Right atrium auricular region (tissue), 2 donors: ENCODE measurements at regions not wholly inside any gene's neighbourhood (a gene's known extent, or its start where the extent isn't known, plus 50 kb on each side); places are given as distances from the start of the nearest gene placed in this dataset.

Source experiments
- DNase-seq: peaks from one replicate; pipeline ENCODE4 v3.0.0-alpha.2; 2019; ENCODE audit warnings: low spot score
- H3K27ac ChIP-seq, 2 donors: fragments of 200-600 bp; sonication (generic); 1 replicate in 1 of 2; 2 replicates in 1 of 2; pipeline ENCODE4 v1.5.1; 2016 to 2019
- H3K27me3 ChIP-seq, 2 donors: fragments of 200-600 bp; sonication (generic); one replicate each; pipeline versions ENCODE4 v1.5.1 to v1.6.0; 2017 to 2019
- H3K36me3 ChIP-seq: fragments of 200-600 bp; sonication (generic); one replicate; pipeline ENCODE4 v1.5.1; 2016
- H3K4me1 ChIP-seq, 2 donors: fragments of 200-600 bp; sonication (generic); one replicate each; pipeline versions ENCODE4 v1.5.1 to v1.6.0; 2017 to 2019
- H3K4me3 ChIP-seq, 2 donors: fragments of 200-600 bp; sonication (generic); 1 replicate in 1 of 2; 2 replicates in 1 of 2; pipeline ENCODE4 v1.5.1; 2017 to 2019; ENCODE audit warnings: mild to moderate bottlenecking in 1 of 2, moderate library complexity in 1 of 2
- H3K9me3 ChIP-seq, 2 donors: fragments of 200-600 bp; sonication (generic); one replicate each; pipeline ENCODE4 v1.5.1; 2019
- CTCF ChIP-seq, 2 donors: fragments of 200-600 bp; sonication (generic); IDR thresholded peaks; one replicate each; pipeline ENCODE4 v1.5.1; 2019; ENCODE audit warnings: antibody characterized with exemption in 2 of 2

GRCh38 chr1:234702342-234703000 lies 92.5 kb upstream of the IRF2BP2 start:
- Histone ChIP-seq H3K9me3 (no peaks in the 10 kb centered on the region), H3K27ac (peak overlapping the region; percentile 8 to 79), H3K36me3 (no peaks in the 10 kb centered on the region), H3K4me1 (peaks cover 0 to 23% of the 10 kb centered on the region in 2 donors), H3K4me3 (no peak overlapping the region), H3K27me3 (no peaks in the 10 kb centered on the region)
- peak; percentile 91 for DNase-seq
- no peak for TF ChIP-seq CTCF (IDR thresholded peaks at IDR 0.05)

DNA sequence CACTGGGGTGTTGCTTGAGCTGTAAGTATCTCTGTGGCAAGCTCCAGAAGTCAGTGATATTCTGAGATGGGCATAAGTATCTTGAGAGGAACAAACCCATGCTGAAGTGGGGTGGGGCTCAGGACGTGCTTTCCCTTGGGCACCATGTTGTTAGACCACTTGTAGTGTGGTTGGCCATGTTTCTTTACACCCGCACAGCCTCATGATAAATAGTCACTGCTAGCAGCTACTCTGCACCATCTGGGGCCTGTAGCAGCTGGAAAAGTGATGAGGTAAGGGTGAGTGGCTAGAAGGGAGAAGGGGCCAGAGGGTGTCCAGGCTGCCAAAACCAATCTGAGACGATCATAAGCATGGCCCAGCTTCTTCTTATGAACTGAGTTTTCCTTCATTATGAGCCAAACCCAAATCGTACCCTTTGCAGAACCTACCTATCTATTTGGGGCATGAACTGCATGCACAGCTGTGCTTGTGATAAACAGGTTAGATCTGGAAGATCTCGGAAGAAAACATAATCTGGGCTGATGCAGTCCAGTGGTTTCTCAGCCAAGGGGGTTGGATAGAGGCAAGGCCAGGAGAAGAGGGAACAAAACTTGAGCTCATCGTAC lies 91.9 kb upstream of the IRF2BP2 start:
- peaks cover 0 to 23% of the 10 kb centered on the region in 2 donors for H3K4me1 ChIP-seq
- no peak for DNase-seq
- peak overlapping the region; percentile 62 to 79 for H3K27ac ChIP-seq
- H3K36me3 ChIP-seq, result no peaks in the 10 kb centered on the region
- H3K4me3 ChIP-seq, result no peak overlapping the region
- H3K9me3 ChIP-seq, result no peaks in the 10 kb centered on the region
- TF ChIP-seq CTCF (IDR thresholded peaks at IDR 0.05), result no peak
- H3K27me3 ChIP-seq, result no peaks in the 10 kb centered on the region

DNA sequence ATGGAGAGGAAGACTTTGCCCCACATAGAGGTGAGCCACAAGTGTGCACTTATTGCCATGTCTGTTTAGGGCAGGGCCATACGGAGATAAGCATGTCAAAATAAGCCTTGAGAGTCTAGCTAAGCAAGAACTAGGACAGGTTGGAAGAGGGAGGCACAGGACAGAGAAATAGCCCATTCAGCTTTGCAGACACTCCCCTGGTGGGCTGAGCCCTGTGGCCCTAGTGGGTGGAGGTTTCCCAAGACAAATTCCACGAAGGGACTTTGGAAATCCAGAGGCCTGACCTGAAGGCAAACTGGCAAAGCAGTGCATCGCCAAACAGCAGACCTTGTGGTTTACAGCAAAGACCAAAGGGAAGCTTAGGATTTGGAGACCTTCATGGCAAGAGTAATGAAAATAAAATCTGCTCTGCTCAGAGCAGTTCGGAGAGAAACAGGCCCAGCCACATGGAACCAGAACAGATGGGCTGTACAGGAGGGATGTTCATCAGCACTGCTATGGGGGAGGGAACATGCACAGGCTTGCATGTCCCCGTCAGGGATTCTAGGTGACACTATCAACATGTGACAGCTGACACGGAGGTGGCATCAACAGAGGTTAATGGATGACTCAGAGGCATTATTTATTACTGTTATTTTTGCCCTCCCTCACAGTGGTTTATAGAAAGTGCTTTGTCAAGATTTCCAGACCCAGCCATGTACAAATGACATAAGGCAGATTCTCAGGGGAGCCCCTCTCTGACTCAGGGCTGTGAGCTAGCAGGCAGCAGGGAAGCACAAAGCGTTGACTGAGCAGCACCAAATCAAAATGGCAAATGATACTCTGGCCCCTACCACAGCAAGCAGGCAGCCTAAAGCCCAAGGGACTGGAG lies 90.1 kb upstream of the IRF2BP2 start:
- peak; percentile 77 for DNase-seq
- no peaks in the 10 kb centered on the region for H3K27me3 ChIP-seq
- TF ChIP-seq CTCF (IDR thresholded peaks at IDR 0.05), result no peak
- H3K27ac ChIP-seq, result peak overlapping the region; percentile 62 to 79
- H3K4me3 ChIP-seq, result no peak overlapping the region
- peaks cover 0 to 23% of the 10 kb centered on the region in 2 donors for H3K4me1 ChIP-seq
- H3K36me3 ChIP-seq, result no peaks in the 10 kb centered on the region
- H3K9me3 ChIP-seq, result no peaks in the 10 kb centered on the region

DNA sequence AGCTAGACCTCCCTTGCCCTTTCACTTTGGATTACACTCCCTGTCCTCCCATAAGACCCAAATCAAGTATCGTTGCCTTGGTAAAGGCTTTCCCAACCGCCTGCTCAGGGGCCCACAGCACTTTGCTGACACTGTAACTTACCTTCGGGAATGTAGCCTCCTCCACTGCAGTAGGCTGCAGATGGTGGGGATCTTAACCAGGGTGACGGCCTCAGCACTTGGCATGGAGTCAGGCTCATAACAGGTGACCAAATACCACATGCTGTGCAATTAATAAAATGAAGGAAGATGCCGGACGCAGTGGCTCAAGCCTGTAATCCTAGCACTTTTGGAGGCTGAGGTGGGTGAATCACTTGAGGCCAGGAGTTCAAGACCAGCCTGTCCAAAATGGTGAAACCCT lies 88.7 kb upstream of the IRF2BP2 start:
- Histone ChIP-seq H3K4me1 (peaks cover 0 to 23% of the 10 kb centered on the region in 2 donors), H3K27ac (no peak overlapping the region), H3K27me3 (no peaks in the 10 kb centered on the region), H3K36me3 (no peaks in the 10 kb centered on the region), H3K9me3 (no peaks in the 10 kb centered on the region), H3K4me3 (no peak overlapping the region)
- DNase-seq, result no peak
- no peak for TF ChIP-seq CTCF (IDR thresholded peaks at IDR 0.05)

DNA sequence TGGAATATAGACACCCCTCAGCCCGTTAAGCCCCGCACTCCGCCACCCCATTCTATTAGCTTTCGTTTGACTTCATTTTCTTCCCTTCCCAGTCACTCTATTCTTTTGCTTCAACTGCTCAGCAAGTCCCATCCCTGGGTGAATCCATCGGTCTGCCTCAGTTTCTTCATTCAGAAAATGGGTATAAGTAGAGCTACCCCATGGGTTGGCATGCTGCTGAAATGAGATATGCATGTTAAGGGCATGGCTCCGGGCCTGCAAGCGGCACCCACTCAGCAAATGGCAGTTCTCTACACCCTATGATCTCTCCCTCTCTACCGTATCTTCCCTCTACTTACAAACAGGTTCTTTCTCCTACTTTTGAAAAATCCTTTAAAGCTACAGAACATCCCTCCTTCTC lies 87.8 kb upstream of the IRF2BP2 start:
- H3K4me3 ChIP-seq, result no peak overlapping the region
- TF ChIP-seq CTCF (IDR thresholded peaks at IDR 0.05), result no peak
- no peaks in the 10 kb centered on the region for H3K27me3 ChIP-seq
- no peaks in the 10 kb centered on the region for H3K36me3 ChIP-seq
- no peak for DNase-seq
- H3K9me3 ChIP-seq, result no peaks in the 10 kb centered on the region
- no peak overlapping the region for H3K27ac ChIP-seq
- H3K4me1 ChIP-seq, result peaks cover 0 to 18% of the 10 kb centered on the region in 2 donors
